WTC11 (cell line): ENCODE measurements at regions not wholly inside any gene's neighbourhood (a gene's known extent, or its start where the extent isn't known, plus 50 kb on each side); places are given as distances from the start of the nearest gene placed in this dataset.

Experiments used
- ARID4B ChIP-seq: sonication (generic); formaldehyde crosslinking; IDR thresholded peaks from 2 replicates; pipeline ENCODE4 v1.8.0; 2023; ENCODE audit warnings: missing genetic modification reagents, mild to moderate bottlenecking, borderline replicate concordance
- CTCF ChIP-seq: fragments of 200-600 bp; IDR thresholded peaks from 2 replicates; pipeline ENCODE4 v1.8.0; 2022; ENCODE audit warnings: antibody characterized with exemption
- E2F4 ChIP-seq: sonication (generic); formaldehyde crosslinking; IDR thresholded peaks from 2 replicates; pipeline ENCODE4 v1.8.1; 2022; ENCODE audit warnings: low read depth, mild to moderate bottlenecking, moderate library complexity, missing genetic modification reagents, borderline replicate concordance
- TEAD4 ChIP-seq: sonication (generic); formaldehyde crosslinking; IDR thresholded peaks from 2 replicates; pipeline ENCODE4 v1.8.0; 2022; ENCODE audit warnings: mild to moderate bottlenecking, missing genetic modification reagents
- USF2 ChIP-seq: sonication (generic); formaldehyde crosslinking; IDR thresholded peaks from 2 replicates; pipeline ENCODE4 v1.8.1; 2023; ENCODE audit warnings: mild to moderate bottlenecking, missing genetic modification reagents, moderate library complexity

- TF ChIP-seq USF2 (CRISPR knock-in tag): no peak
- no peak for TF ChIP-seq E2F4
- TF ChIP-seq CTCF: no peak
- no peak for TF ChIP-seq ARID4B
- TF ChIP-seq TEAD4 (CRISPR knock-in tag): no peak
Measured at GRCh38 chr5:30051976-30052375, 1141.5 kb upstream of the CDH6 start.
